HepG2 (cell line): ENCODE measurements at regions not wholly inside any gene's neighbourhood (a gene's known extent, or its start where the extent isn't known, plus 50 kb on each side); places are given as distances from the start of the nearest gene placed in this dataset.

ENCODE experiments used
- ATAC-seq: fragments of 200-7000 bp; cut with Tn5 transposase; 3 replicates; pipeline ENCODE4 v1.9.1; 2020; ENCODE audit warnings: mild to moderate bottlenecking, moderate library complexity
- BruUV-seq: library from RNA; stranded (reverse); fragments of 400-500 nt; replicated peaks from 2 replicates; lab custom pipeline; 2021; lab: Mats Ljungman, UMichigan
- CTCF ChIA-PET: fragments of 300-600 bp; formaldehyde crosslinking; extraction: SDS; loops from one replicate; lab custom pipeline; 2021; ENCODE audit warnings: low total read pairs, inconsistent platforms, low intra/inter-chr PET ratio; lab: Yijun Ruan, JAX
- POLR2A ChIA-PET: fragments of 350-600 bp; sonication (Branson Sonifier 250); formaldehyde crosslinking; loops from one replicate; lab custom pipeline; 2020; ENCODE audit warnings: antibody characterized with exemption, inconsistent platforms; lab: Yijun Ruan, JAX
- DNase-seq: peaks from one replicate; pipeline ENCODE4 v3.0.0-alpha.2; 2015; ENCODE audit warnings: low spot score
- FAIRE-seq: peaks from 3 replicates; lab custom pipeline; 2011; peaks lifted over from hg19 to GRCh38; lab: Jason Lieb, UNC
- H2AFZ ChIP-seq: one replicate; pipeline ENCODE4 v1.6.1; 2011; ENCODE audit warnings: low read length, inconsistent platforms
- H3K27ac ChIP-seq: fragments of 300-600 bp; 3 replicates; pipeline ENCODE4 v1.8.0; 2011; ENCODE audit warnings: mixed run types, mild to moderate bottlenecking, mixed read lengths, low read length, inconsistent platforms; ENCODE audit not compliant: insufficient read depth; ENCODE audit errors: extremely low read length
- H3K27me3 ChIP-seq, 2 experiments: fragments of 200-600 bp in 1 of 2; 2 replicates in 1 of 2; 3 replicates in 1 of 2; pipeline versions ENCODE4 v1.6.0 to v1.8.0; 2011; ENCODE audit warnings: low read length in 2 of 2, mild to moderate bottlenecking in 2 of 2, moderate library complexity in 2 of 2, inconsistent platforms in 1 of 2; ENCODE audit not compliant: insufficient read depth in 2 of 2, control insufficient read depth in 1 of 2
- H3K36me3 ChIP-seq, 2 experiments: fragments of 200-600 bp in 1 of 2; replicated peaks in 1 of 2; 2 replicates in 1 of 2; 3 replicates in 1 of 2; pipeline versions ENCODE4 v1.5.1 to v1.8.0; 2011; ENCODE audit warnings: low read length in 2 of 2, inconsistent platforms in 1 of 2; ENCODE audit not compliant: insufficient read depth in 2 of 2, control insufficient read depth in 1 of 2
- H3K4me1 ChIP-seq: 2 replicates; pipeline ENCODE4 v1.5.1; 2012; ENCODE audit warnings: low read length, inconsistent platforms; ENCODE audit not compliant: insufficient read depth
- H3K4me2 ChIP-seq: 2 replicates; pipeline ENCODE4 v1.6.0; 2011; ENCODE audit warnings: low read depth, low read length, inconsistent platforms
- H3K4me3 ChIP-seq, 3 experiments: fragments of 200-600 bp in 1 of 3; sonication (generic), shearing (Covaris generic) in 1 of 3; replicated peaks in 1 of 3; 2 replicates each; pipeline ENCODE4 v1.5.1; 2011 to 2016; ENCODE audit warnings: low read length in 3 of 3, inconsistent platforms in 2 of 3, low read depth in 2 of 3, mild to moderate bottlenecking in 2 of 3, control low read depth in 1 of 3, mixed read lengths in 1 of 3; ENCODE audit not compliant: insufficient read depth in 1 of 3
- H3K79me2 ChIP-seq: one replicate; pipeline ENCODE4 v1.6.1; 2011; ENCODE audit warnings: low read length, inconsistent platforms; ENCODE audit not compliant: insufficient read depth
- H3K9ac ChIP-seq: 2 replicates; pipeline ENCODE4 v1.6.0; 2011; ENCODE audit warnings: mild to moderate bottlenecking, low read depth, low read length, inconsistent platforms; ENCODE audit not compliant: insufficient read depth
- H3K9me3 ChIP-seq: 2 replicates; pipeline ENCODE4 v1.5.1; 2012; ENCODE audit warnings: mild to moderate bottlenecking, low read length
- H4K20me1 ChIP-seq: 2 replicates; pipeline ENCODE4 v1.6.0; 2011; ENCODE audit warnings: inconsistent platforms, mild to moderate bottlenecking, low read length, moderate library complexity; ENCODE audit not compliant: insufficient read depth
- ELF1 ChIP-seq: sonication (generic); formaldehyde crosslinking; IDR thresholded peaks from 2 replicates; pipeline ENCODE4 v1.4.0; 2020; ENCODE audit warnings: missing genetic modification reagents
- FOXO4 ChIP-seq: sonication (generic); formaldehyde crosslinking; conservative IDR thresholded peaks from 2 replicates; pipeline ENCODE4 v1.8.1; 2023; ENCODE audit warnings: missing genetic modification reagents
- PBX2 ChIP-seq: IDR thresholded peaks from 2 replicates; pipeline ENCODE4 v1.6.1; 2016; ENCODE audit warnings: control low read depth
- SKI ChIP-seq: fragments of 450-650 bp; IDR thresholded peaks from one replicate; pipeline ENCODE4 v1.6.1; 2018; ENCODE audit warnings: mild to moderate bottlenecking; ENCODE audit not compliant: partially characterized antibody
- SUZ12 ChIP-seq: fragments of 150-350 bp; IDR thresholded peaks from 2 replicates; pipeline ENCODE4 v1.6.1; 2014; ENCODE audit warnings: low read depth, low read length
- TGIF2 ChIP-seq: IDR thresholded peaks from 2 replicates; pipeline ENCODE4 v1.6.1; 2016; ENCODE audit warnings: control low read depth, missing compliant biosample characterization
- ZBTB44 ChIP-seq: sonication (generic); formaldehyde crosslinking; IDR thresholded peaks from 2 replicates; pipeline ENCODE4 v1.4.0; 2020; ENCODE audit warnings: missing genetic modification reagents
- ZNF253 ChIP-seq: sonication (generic); formaldehyde crosslinking; IDR thresholded peaks from 2 replicates; pipeline ENCODE4 v1.8.0; 2022; ENCODE audit warnings: mild to moderate bottlenecking, missing genetic modification reagents, borderline replicate concordance
- ZNF547 ChIP-seq: sonication (generic); formaldehyde crosslinking; IDR thresholded peaks from 2 replicates; pipeline ENCODE4 v1.5.1; 2020; ENCODE audit warnings: mild to moderate bottlenecking, missing genetic modification reagents
- ZNF780A ChIP-seq: sonication (generic); formaldehyde crosslinking; IDR thresholded peaks from 2 replicates; pipeline ENCODE4 v1.8.0; 2022; ENCODE audit warnings: mild to moderate bottlenecking, missing genetic modification reagents, moderate library complexity
- WGBS: methylation state at CpG from one replicate; pipeline ENCODE4 v1.1.6; 2017; ENCODE audit warnings: low lambda C conversion rate; 5-methylcytosine and 5-hydroxymethylcytosine counted together
- in situ Hi-C: cut with HindIII; loops from 2 replicates; pipeline ENCODE4 v1.10.0; 2017; ENCODE audit warnings: low pct_unique_long_range_greater_than_20kb; ENCODE audit not compliant: extremely low pct_ligation_motif_present
- intact Hi-C: fragments of 100-400 bp; cut with micrococcal nuclease; formaldehyde crosslinking; loops from one replicate; pipeline ENCODE4 v1.10.0; 2022; ENCODE audit not compliant: unreplicated experiment

- Histone ChIP-seq H3K36me3 (no peaks in the 10 kb centered on the region), H2AFZ (no peak overlapping the region), H3K79me2 (no peaks in the 10 kb centered on the region), H3K27ac (no peak overlapping the region), H3K27me3 (no peaks in the 10 kb centered on the region), H3K4me3 (no peak overlapping the region), H3K4me1 (no peaks in the 10 kb centered on the region), H4K20me1 (no peaks in the 10 kb centered on the region), H3K9ac (no peak overlapping the region), H3K9me3 (no peaks in the 10 kb centered on the region), H3K4me2 (no peak overlapping the region)
- no peak for FAIRE-seq
- ChIA-PET POLR2A (no interaction called here), CTCF (no interaction called here)
- no peak for DNase-seq
- intact Hi-C loops (no loop called here), in situ Hi-C loops (no loop called here)
- WGBS, result 1% methylated on average over 2 of the region's 2 CpGs
- no peak for ATAC-seq
- BruUV-seq, result no TSS peak
- no peak for TF ChIP-seq SKI
- TF ChIP-seq SUZ12, result no peak
- TF ChIP-seq ZNF253 (CRISPR knock-in tag), result no peak
- TF ChIP-seq ZNF547 (CRISPR knock-in tag), result no peak
- no peak for TF ChIP-seq TGIF2 (CRISPR knock-in tag)
- TF ChIP-seq ZBTB44 (CRISPR knock-in tag), result no peak
- TF ChIP-seq ELF1 (CRISPR knock-in tag), result no peak
- TF ChIP-seq ZNF780A (CRISPR knock-in tag), result no peak
- no peak for TF ChIP-seq PBX2
- no peak for TF ChIP-seq FOXO4 (CRISPR knock-in tag)
These were observed 1061.8 kb upstream of the ARRDC3 start for GRCh38 chr5:92444888-92445287.
